ENCODE measurements at regions not wholly inside any gene's neighbourhood (a gene's known extent, or its start where the extent isn't known, plus 50 kb on each side); places are given as distances from the start of the nearest gene placed in this dataset.

GRCh38 chr2:172333978-172334330, 93.4 kb upstream of the ITGA6 start:
- no peak for DNase-seq

DNA sequence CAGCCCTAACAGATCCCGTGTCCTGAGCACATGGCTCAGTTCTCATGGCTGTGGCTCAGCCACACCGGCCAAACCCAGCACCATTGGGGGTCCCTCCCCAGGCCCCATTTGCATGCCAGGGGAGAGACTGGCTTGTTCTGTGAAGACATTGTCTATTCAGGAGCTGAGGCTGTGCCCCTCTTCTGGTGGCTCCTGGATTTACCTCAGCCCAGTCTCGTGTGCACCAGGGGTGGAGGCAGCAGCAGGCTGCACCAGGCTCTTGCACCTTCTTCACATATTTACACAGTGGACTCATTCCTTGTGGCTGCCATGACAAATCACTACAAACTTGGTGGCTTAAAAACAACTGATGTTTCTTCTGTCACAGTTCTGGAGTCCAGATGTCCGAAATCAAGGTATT, 92.4 kb upstream of the ITGA6 start:
- no peak for DNase-seq

DNA sequence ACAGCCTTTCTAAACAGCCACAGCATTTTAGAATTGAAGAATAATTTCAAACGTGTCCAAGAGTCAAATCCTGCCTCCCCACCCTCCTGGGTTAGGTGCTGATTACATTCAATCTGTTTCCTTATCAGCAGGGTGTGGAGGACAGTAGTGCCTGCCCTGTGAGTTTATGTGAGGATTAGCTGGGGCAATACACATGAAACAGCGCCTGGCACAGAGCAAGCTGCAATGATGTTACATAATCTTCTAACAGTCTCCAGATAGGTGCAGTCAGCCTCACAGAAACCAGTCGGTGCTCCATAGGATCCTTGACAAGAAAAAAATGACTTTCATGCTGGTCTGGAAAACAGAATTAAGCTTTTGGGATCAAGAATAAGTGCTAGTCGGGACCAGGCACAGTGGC, 91.7 kb upstream of the ITGA6 start:
- DNase-seq = no peak

- no peak for DNase-seq
Measured at GRCh38 chr2:172336681-172337080, 90.7 kb upstream of the ITGA6 start.

- no peak for DNase-seq
Measured at GRCh38 chr2:172339371-172340010, 87.9 kb upstream of the ITGA6 start.

GRCh38 chr2:172340394-172340793, 87.0 kb upstream of the ITGA6 start:
- DNase-seq = no peak

DNA sequence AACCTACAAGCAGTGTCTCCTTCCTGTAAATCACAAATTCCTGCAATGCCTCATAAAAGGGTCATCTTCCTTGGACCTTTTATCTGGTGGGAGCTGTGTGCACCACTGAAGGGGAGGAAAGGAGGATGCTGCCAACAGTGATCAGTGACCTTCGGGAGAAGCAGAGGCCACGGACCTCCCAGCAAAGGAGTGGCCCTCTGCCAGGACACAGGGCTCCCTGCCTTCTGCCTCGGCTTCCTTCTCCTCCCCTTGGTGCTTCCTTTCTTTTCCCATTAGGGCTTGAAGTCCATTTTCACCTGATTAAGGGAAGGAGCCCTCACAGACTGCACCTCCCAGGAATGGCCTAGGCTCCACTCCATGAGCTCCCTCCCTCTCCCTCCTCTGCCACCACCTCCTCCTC, 85.3 kb upstream of the ITGA6 start:
- DNase-seq = no peak

- no peak for DNase-seq
Measured at GRCh38 chr2:172342611-172343010, 84.8 kb upstream of the ITGA6 start.

DNA sequence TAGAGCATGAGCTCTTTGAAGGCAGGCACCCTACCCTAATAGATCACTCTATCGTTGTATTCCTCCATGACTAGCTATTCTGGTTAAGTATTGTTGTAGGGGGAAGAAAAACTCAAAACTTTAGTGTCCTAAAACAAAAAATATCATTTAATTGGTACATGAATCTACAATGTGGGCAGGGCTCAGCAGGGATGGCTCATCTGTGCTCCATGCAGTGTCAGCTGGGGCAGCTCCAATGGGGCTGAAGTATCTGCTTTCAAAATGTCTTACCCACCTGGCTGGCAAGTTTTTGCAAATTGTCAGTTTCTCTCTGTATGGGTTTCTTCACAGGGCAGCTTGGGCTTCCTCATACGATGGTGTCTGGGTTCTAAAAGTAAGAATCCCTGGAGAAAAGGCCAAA, 83.2 kb upstream of the ITGA6 start:
- no peak for DNase-seq

- no peak for DNase-seq
Measured at GRCh38 chr2:172345956-172346555, 81.3 kb upstream of the ITGA6 start.

DNA sequence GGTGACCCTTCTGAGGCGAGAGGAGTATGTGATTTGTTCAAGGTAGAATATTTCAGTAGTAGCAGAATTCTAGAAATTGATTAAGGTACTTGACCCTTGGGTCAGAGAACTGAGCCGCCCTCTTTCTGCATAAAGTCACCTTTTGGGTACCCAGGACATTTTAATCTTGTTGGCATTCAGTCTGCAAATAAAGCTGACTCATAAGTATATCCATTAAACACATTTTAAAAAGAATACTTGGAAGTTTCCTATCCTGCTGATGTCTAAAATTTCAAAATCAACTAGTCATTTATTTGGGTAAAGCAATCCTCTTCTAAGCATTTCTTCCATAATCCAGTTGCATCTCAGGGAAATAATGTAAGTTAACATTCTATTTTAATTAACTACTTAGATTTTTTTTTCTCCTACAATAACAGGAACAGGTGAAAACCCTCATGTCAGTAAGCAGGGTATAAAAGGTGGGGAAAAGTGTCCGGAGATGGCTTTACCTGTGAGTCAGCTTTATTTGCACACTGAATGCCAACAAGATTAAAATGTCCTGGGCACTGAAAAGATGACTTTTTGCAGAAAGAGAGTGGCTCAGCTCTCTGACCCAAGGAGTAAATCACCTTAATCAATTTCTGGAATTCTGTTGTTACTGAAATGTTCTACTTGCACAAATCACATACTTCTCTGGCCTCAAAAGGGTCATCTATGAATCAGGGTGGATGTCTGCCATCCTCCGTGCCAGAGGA, 78.7 kb upstream of the ITGA6 start:
- DNase-seq = no peak

DNA sequence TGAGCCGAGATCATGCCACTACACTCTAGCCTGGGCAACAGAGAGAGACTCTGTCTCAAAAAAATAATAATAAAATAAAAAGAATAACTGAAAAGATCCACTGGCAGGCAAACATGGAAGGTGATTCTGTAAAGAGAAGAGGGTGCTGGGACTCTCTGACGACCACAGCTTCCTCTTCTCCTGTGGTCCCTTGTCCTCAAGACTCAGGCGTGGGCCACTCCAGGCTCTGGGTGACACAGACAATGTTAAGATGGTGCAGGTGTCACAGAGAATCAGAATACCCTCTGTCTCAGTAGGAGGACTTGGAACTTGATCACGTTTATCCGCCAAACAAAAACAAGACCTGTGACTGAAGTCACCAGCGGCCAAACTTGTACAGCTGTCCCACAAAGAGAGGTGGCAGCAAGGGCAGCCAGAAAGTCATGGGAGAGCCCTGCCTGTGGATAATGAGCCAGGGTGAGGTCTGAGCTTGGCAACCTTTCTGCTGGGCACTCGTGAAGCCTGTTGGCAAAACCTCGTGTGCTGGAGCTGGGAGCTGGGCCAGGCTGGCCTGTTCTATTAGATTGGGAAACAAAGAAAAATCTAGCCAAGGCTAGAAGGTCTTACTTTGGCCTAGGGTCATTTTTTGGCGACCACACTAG, 76.4 kb upstream of the ITGA6 start:
- DNase-seq = no peak

DNA sequence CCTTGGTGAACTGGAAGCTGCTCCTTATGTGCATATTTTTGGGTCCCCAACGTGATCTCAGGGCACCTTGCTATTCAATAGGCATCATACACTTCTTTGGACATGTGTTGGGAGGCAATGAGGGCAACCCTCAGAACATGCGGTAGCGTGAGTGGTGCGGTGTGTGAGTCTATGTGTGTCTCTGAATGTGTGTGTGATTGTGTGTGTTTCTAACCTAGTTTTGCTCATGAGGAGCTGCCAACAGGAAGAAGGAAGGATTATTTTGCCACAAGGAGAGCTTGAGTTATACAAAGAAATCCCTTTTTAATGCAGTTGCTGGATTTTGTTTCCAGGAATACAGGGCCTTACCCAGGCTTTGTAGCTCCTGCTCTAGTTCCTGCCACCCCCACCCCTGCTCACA, 75.8 kb upstream of the ITGA6 start:
- DNase-seq = no peak

DNA sequence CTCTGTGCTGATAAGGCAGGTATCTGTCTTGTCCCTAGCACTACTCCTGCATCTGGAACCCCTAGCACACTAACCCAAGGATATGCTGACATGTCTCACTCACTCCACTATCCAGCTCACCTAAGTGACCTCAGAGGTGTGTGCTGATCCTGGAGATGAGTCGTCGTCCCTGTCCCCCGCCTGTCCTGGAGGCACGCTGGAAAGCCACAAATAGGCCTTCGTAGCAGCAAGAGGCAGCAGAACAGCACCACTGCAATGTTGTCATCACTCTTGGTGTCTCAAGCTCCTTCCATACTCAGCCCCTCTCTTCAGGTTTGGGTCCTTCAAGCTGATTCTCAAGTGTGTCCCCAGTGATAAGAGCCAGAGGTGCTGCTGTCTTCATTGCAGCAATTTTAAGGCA, 73.0 kb upstream of the ITGA6 start:
- DNase-seq = no peak

DNA sequence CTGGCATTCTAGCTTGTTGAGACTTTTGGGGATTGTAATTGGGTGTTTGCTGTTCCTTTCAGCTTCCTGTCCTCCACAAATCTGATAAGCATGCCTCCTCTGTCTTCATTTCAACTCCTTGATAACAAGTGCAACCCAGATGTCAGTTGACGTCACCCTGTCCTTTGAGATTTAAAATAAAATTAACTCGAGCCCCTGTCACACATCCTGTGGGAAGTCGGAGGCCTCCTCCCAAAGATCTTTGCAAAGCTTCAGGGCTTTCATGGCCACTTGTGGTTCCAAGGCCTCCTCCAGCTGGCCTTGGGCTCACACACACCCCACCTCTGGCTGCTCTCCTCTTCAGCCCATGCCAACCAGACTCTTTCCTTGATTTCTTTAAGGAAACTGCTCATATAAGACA, 69.9 kb upstream of the ITGA6 start:
- no peak for DNase-seq

GRCh38 chr2:172358691-172359556, 68.5 kb upstream of the ITGA6 start:
- no peak for DNase-seq

DNA sequence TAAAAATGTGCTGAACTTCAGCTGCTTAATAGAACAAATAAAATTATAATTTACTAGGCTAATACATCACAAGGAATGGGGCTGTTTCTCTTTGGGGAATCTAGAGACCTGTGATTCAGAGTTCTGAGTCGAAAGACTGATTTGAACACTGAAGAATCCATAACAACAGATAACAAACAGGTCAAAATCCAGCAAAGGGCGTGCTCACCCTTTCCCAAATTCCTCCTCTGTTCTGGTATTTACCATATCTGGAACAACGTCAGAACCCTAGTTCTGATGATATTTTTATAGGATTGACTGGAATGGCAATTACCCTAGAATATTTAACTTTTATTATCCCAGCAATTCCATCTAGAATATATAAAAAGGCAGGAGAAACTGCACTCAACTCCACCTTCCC, 66.0 kb upstream of the ITGA6 start:
- DNase-seq = no peak

DNA sequence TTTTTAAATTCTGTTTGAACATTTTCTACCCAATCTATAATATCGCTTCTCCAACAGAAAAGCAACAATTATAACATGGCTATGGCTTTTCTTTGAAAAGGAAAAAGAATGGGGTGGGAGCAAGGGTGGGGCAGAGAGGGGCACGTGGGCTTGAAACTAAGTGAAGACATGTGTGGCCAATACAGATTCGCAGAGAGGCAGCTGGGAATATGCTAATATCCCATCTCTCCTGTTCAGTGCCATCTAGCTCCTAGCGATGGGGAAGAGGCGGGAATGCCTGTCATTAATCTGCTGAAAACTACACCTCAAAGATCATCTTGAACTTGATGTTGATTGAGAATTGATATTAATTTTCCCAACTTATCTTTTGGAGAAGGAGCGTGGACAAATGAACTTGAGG, 65.5 kb upstream of the ITGA6 start:
- DNase-seq = no peak

DNA sequence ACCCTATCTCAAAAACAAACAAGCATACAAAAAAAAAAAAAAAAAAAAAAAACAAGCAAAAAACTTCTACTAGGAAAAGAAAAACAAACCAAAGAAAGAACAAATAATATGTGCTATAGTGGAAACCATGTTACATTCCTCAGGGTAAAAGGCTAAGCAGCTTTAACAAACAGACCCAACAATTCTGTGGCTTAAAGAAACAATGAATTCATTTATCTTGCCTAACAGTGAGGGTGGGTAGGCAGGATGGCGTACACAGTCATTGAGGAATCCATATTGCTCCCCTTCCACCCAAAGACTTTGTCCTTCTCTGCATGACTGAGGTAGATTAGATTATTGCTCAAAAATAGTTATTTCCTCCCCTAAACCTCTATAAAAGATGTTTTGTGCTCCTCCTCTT, 63.1 kb upstream of the ITGA6 start:
- DNase-seq = no peak

DNA sequence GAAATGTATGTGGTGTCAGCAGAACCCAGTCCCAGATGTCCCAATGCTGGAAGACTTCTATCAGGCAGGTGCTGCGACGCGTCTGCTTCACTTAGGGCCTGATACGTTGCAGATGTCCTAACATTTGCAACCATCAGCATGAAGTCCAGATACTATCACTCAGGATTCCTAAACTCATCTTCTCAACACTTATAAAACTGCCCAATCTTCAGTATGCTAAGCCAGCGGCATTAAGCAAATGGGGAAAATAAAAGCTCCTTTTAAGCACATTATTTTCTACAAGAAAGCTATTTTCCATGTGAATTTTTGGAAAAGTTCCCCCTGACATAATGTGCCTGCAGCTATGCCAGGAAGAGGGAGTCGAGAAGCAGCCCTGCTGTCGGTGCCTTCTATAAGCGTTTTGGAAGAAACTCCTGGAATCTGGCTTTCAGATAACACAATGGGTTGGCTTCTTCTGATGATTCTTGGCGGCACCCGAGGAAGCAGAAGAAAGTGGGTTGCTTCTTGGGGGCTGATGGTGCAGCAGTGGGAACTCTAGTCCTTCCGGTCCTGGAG, 60.7 kb upstream of the ITGA6 start:
- no peak for DNase-seq

DNA sequence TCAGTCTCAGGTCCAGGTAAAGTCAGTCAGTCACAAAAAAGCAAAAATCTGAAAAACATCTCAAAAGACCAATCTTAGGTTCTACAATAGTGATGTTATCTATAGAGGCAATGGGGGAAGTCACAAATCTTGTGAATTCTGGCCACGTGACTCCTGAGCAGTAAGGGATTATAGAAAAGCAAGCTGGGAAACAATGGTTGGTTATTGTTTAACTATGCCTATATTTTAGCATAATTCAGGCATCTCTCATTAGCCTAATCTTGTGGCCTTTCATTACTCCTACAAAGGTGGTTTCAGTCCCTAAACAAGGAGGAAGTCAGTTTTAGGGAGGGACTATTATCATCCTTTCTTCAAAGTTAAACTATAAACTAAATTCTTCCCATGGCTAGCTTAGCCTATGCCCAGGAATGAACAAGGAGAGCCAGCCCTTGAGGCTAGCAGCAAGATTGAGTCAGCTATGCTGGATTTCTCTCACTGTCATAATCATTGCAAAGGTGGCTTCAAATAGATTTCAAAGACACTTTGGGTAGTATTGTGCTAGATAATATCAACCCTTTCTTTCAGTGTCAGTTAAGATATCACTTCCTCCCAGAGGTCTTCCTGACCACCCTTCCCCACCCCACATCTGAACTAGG, 56.4 kb upstream of the ITGA6 start:
- no peak for DNase-seq

DNA sequence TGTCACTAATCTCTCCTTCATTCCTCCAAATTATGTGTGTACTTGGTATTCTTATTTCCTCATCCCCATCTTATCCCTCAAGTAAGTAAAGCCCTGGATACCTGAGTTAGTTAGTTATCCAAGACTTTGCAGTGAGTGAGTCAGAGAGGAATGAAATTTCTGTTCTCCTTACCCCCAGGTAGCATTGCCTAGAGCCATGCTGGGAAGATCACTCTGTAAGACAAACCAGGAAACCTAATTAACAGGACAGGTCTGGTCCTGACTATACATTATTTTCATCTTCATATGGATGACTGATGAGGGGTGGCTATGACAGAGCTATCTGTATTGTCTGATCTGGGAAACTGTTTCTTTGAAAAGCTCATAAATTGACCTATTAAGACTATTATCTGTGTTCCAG, 55.0 kb upstream of the ITGA6 start:
- DNase-seq = no peak

Measured in CD4-positive, alpha-beta T cell treated with Interferon gamma for 1 hour (primary cell).